Endothelial cell of umbilical vein (primary cell): ENCODE measurements at regions not wholly inside any gene's neighbourhood (a gene's known extent, or its start where the extent isn't known, plus 50 kb on each side); places are given as distances from the start of the nearest gene placed in this dataset.

ENCODE experiments used
- EZH2 ChIP-seq: IDR thresholded peaks from 2 replicates; pipeline ENCODE4 v1.6.1; 2012; ENCODE audit warnings: borderline replicate concordance, low read depth, mild to moderate bottlenecking, moderate library complexity, low read length, inconsistent platforms; ENCODE audit not compliant: severe bottlenecking
- TF ChIP-seq, protein P1 (sequence below), 2 donors: IDR thresholded peaks; 1 replicate in 1 of 2; 2 replicates in 1 of 2; pipeline ENCODE4 v1.5.1; 2011; ENCODE audit warnings: low read length in 2 of 2, mild to moderate bottlenecking in 2 of 2, moderate library complexity in 2 of 2, control low read depth in 1 of 2, inconsistent platforms in 1 of 2, low read depth in 1 of 2; ENCODE audit not compliant: insufficient read depth in 1 of 2; ENCODE audit errors: extremely low read depth in 1 of 2

- TF ChIP-seq EZH2 = no peak
- TF ChIP-seq, protein P1, sequence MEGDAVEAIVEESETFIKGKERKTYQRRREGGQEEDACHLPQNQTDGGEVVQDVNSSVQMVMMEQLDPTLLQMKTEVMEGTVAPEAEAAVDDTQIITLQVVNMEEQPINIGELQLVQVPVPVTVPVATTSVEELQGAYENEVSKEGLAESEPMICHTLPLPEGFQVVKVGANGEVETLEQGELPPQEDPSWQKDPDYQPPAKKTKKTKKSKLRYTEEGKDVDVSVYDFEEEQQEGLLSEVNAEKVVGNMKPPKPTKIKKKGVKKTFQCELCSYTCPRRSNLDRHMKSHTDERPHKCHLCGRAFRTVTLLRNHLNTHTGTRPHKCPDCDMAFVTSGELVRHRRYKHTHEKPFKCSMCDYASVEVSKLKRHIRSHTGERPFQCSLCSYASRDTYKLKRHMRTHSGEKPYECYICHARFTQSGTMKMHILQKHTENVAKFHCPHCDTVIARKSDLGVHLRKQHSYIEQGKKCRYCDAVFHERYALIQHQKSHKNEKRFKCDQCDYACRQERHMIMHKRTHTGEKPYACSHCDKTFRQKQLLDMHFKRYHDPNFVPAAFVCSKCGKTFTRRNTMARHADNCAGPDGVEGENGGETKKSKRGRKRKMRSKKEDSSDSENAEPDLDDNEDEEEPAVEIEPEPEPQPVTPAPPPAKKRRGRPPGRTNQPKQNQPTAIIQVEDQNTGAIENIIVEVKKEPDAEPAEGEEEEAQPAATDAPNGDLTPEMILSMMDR (IDR thresholded peaks at IDR 0.05; ENCODE audit: extremely low read depth in 1 of 2, insufficient read depth in 1 of 2, low read depth in 1 of 2, low read length in 2 of 2) = no peak
Measured at GRCh38 chr3:166613365-166613764, 766.7 kb downstream of the ZBBX start.
